Middle frontal gyrus (tissue), 1 donor: ENCODE measurements at regions not wholly inside any gene's neighbourhood (a gene's known extent, or its start where the extent isn't known, plus 50 kb on each side); places are given as distances from the start of the nearest gene placed in this dataset.
"Not testable (repeated sequence)": the region's sequence is repeated elsewhere in the genome, so short reads cannot be mapped to it uniquely, and the experiment has no call there.

ENCODE experiments used
- DNase-seq: peaks from one replicate; pipeline ENCODE4 v3.0.0-alpha.2; 2015; ENCODE audit warnings: low spot score; ENCODE audit errors: extremely low spot score

DNA sequence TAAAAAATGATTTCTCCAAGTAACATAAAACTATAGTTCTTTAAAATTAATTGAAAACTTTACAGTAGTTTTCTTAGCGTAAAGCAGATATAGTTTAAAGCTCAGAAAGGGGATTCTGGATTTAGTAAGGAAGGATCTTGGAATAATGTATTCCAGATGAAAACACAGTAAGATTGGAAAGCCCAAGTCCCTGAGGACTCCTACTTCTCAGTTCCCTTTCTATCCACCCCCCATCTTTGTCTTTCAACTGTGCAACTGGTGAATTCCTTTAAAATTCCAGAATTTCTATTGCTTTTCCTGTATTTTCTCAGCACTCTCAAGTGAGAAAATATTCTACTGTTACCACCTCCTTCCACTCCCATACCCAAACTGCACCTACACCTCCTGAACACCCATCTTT, 184.5 kb upstream of the FBN2 start:
- no peak for DNase-seq

DNA sequence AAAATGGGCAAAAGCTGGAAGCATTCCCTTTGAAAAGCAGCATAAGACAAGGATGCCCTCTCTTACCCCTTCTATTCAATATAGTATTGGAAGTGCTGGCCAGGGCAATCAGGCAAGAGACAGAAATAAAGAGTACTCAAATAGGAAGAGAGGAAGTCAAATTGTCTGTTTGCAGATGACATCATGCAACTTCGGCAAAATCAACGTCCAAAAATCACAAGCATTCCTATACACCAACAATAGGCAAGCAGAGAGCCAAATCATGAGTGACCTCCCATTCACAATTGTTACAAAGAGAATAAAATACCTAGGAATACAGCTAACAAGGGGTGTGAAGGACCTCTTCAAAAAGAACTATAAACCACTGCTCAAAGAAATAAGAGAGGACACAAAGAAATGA, 192.0 kb upstream of the FBN2 start:
- DNase-seq: not testable (repeated sequence)

DNA sequence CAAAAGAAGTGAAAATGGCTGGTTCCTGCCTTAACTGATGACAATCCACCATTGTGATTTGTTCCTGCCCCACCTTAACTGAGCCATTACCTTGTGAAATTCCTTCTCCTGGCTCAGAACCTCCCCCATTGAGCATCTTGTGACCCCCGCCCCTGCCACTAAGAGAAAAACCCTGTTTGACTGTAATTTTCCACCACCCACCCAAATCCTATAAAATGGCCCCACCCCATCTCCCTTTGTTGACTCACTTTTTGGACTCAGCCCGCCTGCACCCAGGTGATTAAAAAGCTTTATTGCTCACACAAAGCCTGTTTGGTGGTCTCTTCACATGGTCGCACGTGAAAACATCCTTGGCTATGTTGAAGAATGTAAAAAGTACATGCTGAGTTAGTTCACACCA, 197.6 kb upstream of the FBN2 start:
- not testable (repeated sequence) for DNase-seq

DNA sequence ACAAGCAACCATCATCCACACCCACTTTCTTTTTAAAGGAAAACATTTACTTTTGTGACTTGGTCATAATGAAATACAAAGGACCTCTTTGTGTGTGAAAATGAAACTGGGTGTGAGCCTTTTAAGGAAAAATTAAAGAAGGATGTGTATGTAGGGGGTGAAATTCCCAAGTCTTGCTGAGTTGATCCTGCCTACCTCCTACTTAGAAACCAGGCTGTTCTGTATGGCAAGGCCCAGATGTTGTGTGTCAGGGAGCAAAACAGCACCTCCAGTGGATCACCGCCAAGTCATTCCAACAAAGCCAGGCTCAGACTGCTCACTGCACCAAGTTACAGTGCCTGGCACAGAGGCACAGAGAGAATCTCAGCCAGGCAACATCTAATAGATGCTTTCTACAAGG, 198.5 kb upstream of the FBN2 start:
- DNase-seq: no peak

DNA sequence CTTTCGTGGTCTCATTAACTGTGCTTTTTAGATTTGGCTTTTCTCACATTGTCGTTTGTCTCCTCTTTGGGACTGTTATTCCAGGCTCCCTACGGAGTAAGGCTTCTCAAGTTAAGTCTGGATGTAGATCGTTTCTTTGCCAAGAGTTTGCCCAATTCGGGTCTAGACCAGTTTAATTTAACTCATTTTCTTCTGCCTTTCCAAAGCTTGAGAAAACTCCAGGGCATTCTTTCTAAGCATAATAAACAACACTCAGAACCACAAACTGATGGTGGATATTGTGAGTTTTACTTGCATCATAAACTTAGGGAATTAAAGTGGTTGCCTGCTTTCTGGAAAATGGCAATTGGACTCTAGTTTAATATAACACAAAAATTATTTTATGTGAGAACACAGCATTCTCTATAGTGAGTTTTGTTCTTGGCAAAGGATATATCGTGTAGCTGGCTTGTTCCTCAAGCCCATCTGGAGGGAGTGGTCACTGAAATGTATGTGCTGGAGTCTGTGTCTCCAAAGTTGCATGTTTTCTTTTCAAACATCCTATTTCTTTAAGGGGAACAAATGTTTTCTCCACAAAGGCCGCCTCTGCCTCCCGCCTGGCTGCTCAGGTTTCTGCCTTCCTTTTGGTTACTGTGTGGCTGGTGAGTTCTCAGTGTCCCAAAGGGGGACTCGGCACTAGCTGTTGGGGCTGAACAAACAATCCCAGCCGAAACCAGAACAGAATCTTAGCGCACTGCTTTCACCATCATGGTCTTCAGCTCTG, 211.3 kb upstream of the FBN2 start:
- no peak for DNase-seq

DNA sequence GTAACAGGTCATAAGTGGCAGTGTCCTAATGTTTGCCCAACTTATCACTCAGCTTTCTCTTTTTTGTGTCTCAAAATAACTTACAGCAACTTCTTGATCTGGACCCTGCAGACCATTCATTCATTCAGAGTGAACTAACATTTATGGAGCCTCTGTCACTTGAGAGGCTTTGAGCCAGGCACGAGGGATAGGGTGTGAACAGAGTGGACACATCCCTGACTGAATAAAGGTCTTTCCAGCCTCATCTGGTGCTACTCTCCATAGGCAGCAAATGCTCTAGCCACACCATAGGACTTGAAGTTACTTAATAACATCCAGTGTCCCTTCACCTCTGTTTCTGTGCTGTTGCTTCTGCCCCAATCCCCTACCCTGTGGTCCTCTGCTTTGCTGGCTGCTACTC, 212.1 kb upstream of the FBN2 start:
- no peak for DNase-seq

DNA sequence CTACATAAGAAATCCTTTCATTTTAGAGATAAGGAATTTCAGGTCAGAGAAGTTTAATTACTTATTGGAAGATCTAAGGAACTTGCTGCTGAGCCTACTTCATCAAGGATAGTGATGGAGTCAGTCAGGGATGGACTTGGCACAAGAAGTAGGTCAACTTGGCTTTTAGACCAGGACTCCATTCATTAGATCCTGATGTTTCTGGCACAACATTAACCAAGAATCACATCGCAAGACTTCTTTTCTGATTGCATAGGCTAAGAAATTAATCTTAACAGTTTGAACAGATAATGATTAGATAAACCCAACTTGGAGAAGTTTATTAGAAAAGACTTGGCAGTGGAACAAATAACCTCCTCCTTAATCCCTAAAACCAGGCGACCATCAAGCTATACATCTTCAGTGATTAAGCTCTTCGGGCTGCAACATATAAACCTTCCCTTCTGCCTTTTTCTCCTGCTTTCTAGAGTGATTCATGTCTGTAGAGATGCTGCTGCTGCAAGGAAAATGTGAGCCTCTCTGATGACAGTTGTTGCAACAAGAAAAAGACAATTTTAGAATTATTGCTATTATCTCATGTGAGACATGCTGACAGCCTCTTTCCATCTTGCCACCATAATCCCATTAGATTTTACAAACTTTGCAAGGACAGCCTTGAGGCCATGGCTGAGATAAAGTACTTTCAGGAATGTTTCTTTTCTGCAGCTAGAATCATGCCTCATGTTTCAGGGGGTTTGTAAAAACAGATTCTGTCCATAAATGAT, 207.9 kb upstream of the SLC27A6 start:
- no peak for DNase-seq

DNA sequence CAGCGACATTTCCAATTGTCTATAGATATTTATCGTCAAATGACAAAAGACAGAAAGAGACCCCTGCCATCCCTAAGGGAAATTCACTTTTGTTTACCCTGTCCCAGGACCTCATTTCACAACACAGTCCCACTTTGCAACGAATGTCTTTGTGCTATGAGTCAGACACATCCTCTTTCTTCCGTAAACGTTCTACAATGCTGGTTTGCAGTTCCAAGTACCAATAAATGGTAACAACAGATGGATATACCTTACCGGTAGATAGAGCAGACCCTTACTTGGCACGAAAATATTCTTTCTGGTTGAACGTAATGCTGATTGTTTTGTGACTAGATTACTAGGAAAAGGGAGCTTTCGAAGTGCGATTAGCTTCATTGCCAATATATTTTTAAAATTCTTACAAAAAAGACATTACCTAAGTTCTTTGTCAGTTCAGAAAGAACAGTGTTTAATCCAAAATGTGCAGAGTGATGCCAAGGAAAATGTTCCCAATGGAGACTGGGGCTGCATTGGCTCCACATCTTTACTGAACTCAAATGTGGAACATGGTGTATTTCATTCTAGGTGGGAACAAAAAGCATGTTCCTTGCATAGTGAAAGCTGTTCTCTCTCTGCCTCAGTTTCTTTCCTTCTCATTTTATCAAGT, 202.5 kb upstream of the SLC27A6 start:
- DNase-seq: no peak

DNA sequence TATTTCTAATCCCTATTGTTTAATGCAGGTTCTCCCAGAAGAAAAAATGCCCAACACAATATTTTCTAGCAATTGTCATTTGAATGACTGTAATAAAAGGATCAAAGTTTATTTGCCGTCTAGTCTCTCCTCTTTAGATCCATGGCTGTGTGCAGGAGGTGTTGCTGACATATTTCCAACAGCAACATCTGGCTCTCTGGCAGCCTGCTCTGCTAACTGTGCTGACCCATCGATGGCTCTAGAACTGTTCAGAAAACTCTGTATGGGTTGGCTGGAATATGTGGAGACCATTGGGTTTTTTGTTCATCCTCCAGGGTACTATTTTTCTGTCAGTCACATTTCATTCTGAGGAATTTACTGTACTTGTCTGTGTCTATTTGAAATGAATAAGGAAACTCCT, 202.0 kb upstream of the SLC27A6 start:
- no peak for DNase-seq

DNA sequence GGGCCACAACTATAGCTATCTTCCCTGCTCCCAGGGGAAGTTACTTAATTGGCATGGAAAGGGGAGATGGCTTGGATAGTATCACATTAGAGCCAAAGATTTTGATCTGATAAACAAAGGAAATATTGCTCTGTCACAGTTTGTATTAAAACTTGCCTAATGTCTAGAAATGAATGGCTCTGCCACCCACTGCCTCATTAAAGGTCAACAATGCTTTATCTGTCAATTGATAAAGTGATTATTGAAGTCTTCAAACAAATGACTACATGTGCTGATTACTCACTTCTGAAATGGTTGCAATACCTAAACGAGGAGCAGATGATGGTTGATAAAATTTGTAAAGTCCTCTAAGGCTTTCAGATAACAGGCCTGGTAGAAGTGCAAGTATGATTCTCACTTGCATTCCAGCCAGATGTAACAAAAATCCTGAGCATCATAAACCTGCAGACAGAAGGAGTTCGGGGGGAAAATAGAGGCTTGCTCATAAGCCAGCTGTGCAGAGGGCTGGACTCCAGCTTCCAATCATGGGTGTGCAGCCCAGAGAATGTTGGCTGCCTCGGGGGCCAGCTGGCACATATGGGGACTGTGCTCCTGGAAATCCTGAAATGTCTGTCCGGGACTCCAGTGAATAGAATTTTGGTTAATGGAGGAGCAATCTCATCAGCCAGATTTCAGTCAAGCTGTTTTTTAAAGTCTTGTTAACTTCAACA, 200.5 kb upstream of the SLC27A6 start:
- no peak for DNase-seq

DNA sequence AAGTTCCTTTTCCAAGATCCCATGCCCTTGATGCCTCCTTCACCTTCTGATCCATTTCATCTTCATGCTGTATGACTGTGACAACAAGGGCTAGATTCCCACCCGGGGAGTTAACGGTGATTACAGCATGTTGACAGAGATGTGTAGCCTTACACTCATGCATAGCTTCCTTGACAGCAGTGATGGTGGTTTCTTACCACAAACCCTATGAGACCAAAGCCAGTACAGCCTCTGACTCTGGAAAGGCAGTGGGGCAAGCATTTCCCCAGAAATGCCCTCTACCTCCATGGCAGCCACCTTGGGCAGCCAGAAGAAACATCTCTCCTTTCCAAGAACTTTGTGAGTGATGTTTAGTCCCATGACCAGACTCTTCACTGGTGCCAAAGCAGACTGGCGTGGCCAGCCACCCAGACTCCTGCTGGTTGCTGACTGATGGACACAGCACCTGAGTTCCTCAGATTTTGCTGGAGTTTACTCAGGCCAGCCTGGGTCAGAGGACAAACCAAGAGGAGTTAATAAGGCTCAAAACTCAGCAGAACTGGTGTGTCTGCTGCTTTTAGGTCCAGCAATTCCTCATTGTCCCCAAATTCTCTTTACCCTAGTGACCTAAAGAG, 199.7 kb upstream of the SLC27A6 start:
- DNase-seq: no peak

DNA sequence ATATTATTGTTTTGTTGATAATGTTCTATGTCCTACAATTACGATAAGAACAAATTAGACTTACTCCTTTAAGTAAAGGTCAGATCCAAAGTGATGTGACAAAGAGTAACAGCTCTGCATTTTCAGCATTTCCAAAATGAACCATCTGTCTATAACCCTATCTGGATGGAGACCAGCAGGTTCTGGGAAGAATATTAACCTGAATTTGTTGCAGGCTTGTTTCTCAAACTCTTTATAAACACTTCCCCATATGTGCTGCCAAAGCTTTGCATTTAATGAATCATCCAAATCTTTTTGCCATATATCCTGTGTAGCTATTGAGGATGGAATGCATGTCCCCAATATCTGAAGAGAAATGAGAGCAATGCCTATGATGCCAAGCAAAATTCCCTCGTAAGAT, 198.9 kb upstream of the SLC27A6 start:
- no peak for DNase-seq

DNA sequence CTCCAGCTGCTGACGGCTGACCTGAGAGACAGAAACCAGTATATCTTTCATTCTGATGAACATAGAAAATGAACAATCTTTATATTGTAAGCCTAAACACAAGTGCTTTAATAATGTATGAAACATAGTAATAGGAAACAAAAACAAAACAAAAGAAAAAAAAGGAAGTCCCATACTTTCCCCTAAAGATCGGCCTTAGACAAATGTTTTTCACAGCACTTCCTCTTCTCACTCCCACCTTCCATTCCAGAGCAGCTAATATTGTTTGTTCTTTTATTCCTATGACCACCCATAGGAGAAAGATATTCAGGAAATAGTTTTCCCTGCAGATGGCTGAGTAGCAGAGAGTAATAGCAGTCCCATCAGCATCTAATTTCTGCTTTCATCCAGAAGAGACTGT, 194.4 kb upstream of the SLC27A6 start:
- no peak for DNase-seq

DNA sequence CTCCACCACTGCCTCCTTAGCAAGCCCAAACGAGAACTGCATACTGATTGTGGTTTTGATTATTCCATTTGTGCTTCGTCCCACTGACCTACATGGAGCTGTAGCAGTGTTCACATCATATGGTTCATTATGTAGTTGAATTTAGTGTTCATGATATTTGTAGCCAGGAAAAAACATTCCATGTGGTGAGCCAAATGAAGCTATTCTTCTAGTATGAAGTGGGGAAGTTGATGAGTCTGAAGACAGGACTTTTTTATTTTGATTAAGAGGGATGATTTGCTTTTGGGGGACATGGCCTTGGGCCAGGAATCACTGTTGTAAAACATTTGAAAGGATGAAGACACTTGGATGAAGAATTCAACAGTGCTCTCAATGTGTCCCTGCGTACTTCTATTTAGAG, 192.9 kb upstream of the SLC27A6 start:
- DNase-seq: no peak

DNA sequence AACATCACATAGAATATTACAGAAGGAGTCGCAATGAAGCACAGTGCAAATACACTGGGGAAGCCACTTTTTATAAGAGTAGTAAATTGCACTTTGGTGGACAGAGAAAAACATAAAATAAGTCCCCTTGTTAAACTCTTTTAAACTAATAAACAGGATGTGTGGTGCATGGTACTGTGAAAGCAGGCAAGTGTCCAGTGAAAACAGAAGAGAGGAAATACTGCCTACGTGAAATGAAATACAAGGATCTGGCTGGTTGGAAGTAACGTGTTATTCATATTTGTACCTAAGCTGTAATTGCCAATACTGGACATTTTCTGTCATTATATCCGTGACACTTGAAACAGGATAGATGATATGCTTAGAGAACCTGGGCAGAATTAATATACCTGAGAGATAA, 191.9 kb upstream of the SLC27A6 start:
- no peak for DNase-seq

DNA sequence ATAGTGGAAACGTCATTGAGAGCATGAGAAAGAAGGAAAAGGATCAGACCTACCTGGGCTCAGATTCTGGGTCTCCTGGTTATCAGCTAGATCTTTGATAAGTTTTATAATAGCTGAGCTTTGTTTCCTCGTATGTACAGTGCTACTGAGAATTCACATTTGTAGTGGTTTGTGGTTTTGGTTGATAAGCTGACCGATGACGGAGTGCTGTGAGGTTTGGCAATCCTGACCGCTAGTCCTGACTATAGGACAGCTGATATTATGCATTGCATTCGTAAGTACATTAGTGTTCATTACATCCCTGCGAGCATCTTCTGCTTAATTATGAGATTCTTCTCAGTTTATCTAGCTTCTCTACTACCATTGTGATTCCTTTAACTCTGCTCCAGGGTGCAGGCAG, 190.7 kb upstream of the SLC27A6 start:
- no peak for DNase-seq

DNA sequence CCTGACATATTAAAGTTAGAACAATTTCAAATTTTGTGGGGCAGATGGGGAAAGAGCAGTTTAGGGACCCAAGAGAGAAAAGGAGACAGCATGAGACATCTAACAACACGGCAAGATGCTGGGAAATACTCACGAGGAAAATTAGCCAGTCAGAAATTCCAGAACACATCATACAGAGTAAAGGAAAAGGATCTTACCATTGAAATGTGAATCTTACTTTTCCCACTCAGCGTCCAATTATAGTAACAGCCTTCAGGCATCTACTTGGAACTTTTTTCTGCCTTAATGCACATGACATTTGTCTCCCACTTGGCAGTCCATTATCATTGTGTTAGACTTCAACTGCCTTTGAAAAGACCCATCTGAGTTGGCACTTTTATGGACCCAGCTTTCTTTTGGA, 189.7 kb upstream of the SLC27A6 start:
- DNase-seq: no peak

DNA sequence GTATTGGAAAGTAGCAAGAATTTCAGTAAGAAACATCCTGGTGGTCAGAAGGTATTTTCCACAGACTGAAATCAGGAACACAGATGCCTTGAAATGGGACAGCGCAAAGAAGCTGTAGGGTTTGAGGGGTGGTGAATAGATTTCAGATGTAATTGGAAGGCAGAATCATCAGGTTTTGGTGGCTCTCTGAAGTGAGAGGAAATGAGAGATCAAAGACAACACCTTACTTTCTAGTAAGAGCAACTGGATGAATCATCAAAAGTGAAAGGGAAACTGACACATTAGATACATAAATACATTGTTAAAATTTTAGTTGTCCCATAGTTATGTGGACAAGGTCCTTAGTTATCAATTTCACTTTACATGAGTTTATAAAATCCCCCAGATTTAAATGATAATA, 188.2 kb upstream of the SLC27A6 start:
- DNase-seq: no peak

DNA sequence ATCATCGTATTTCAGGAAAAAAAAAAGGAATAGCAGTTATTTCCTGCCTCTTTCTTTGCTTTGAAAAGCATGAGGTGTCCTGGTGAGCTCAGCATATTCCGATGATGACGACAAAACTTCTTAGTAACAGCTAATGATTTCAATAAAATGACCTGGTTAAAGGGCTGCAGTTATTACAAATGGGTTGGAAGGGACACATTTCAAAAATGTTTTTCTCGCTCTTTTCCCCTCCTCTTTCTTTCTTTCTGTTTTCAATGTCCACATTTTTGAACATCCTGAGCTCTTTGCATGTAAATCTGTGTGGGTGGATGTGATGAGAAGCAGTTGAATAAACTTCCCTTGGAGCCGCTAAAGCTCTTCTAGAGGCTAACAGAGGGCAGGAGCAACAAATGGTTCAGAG, 186.8 kb upstream of the SLC27A6 start:
- DNase-seq: no peak

DNA sequence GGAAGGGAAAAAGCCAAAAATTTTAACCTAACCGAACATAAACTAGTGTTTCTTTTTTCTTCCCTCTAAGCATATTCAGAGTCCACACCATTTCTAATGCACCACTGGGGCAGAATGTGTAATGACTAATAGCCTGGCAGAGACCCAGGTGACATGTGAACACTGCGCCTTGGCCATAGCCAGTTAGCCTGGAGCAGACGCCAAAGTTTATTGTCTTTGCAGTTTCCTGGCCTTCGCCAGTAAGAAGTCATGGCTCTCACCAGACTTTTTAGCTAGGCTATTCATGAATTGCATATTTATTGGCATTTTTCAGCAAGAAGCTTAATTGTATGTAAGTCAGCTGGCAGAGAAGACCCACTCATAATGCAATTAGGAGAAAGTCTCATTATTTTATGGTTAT, 182.8 kb upstream of the SLC27A6 start:
- DNase-seq: no peak

DNA sequence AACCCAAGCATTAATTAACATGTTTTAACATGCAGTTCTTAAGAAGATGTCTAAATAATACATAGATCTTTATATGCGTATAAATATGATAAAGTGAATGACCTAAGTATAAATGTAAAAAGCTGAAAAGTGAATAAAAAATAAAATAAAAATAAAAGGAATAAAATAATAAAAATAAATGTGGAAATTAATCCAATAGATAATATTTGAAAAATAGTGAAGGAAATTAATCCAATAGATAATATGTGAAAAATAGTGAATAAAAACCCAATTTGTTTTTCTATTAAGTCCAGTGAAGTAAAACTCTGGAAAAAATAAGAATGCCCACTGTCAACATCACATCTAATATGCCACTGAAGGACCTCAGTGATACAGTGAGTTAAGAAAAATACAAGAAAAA, 180.6 kb upstream of the SLC27A6 start:
- no peak for DNase-seq

DNA sequence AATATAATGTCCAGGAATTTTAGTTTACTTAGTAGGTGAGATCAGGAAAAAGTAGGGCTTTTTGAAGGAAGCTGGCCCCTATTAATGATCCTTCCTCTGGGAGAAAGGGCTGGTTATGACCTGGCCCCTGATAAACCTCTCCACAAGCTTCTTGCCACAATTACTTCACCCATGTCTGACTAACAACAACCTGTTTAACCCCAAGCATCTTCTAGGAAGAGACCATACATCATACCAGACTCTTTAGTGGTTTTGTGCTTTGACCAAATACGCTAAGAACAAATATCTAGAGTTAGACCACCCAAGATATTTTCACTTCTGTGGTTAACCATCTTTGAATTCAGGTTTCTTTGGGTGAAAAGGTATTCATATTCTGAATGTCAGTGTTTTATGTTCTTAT, 174.0 kb upstream of the SLC27A6 start:
- no peak for DNase-seq
